RPMI7951 (cell line): ENCODE measurements at regions not wholly inside any gene's neighbourhood (a gene's known extent, or its start where the extent isn't known, plus 50 kb on each side); places are given as distances from the start of the nearest gene placed in this dataset.
"Not testable (repeated sequence)": the region's sequence is repeated elsewhere in the genome, so short reads cannot be mapped to it uniquely, and the experiment has no call there.

ENCODE experiments used
- DNase-seq: peaks from one replicate; pipeline ENCODE4 v3.0.0-alpha.2; 2012; ENCODE audit warnings: low read depth

- no peak for DNase-seq
Observed at GRCh38 chr19:32032561-32032960, 312.8 kb upstream of the ZNF507 start.

GRCh38 chr19:32035626-32036025, 309.8 kb upstream of the ZNF507 start:
- no peak for DNase-seq

DNA sequence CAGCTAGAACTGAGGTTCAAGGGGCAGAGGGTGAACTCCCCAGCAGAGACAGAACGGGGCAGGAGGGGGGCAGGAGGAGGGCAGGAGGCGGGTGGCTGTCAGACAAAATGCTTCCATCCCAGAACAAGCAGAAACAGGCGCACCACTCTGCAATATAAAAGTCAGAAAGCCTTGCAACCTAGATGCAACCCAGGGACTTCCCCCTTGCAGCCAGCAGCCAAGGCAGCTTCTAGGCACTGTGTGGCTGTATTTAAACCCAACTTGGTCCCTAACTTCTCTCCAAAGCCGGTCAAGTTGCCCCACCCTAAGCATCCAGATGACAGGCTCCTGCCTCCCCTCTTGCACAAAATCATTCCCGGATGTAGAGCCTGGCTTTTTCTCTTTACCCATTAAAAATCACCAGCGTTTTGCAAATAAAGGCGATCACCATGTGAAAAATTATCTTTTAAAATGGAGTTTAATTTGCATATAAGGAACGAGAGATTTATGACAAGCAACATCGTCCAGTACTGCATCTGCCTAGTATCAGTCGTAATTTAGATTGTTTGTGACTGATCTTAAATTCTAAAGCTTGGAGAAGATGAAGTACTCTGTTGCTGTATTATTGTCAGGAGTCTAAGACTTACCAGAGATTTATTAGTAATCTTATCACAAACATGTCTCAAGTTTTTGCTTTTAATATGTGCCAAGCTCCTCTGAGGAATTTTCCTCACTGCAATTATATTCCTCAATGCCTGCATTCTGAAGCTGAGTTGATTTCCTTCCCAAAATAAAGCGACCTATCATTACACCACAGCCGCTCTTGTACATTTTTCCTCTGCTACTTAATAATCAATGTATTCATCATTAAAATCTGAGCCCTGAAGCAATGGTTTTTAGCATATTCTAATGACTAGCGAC, 307.1 kb upstream of the ZNF507 start:
- DNase-seq: no peak

DNA sequence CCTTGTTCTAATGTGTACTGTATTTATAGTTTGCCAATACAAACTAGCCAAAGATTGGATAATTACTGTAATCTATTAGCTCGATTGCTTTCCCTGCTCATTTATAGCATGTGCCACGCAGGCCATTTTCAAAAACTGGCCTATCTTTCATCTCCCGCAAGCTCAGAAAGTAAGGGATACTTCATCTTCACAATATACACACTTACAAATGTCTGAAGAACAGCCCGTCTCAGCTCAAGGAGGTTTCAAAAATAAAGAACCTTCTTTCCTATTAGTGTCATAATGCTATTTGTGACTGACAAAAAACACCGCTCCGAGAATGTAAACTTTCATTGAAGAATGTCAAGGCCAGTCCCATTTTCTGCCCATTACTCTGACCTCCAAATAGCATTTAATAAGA, 306.4 kb upstream of the ZNF507 start:
- no peak for DNase-seq

DNA sequence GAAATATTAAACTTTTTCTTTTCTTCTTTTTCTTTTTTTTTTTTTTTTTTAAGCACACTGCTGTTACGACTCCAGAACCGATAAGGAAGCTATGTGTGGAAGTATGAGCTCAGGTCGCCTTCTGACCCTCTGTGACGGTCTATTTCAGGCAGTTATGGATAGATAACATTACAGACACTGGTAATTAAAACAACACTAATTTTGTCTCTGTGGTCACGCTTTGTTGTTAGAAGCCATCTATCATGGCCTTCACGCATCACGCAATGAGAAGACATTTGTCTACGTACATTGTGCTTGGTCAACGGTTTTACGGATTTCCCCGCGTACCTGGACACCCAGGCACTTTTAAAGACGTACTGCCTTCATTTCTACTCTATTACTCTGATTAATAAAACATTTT, 306.0 kb upstream of the ZNF507 start:
- no peak for DNase-seq

GRCh38 chr19:32040236-32040635, 305.2 kb upstream of the ZNF507 start:
- DNase-seq: no peak

GRCh38 chr19:32041681-32042292, 303.6 kb upstream of the ZNF507 start:
- DNase-seq: peak; percentile 12

GRCh38 chr19:32047788-32048187, 297.6 kb upstream of the ZNF507 start:
- no peak for DNase-seq

DNA sequence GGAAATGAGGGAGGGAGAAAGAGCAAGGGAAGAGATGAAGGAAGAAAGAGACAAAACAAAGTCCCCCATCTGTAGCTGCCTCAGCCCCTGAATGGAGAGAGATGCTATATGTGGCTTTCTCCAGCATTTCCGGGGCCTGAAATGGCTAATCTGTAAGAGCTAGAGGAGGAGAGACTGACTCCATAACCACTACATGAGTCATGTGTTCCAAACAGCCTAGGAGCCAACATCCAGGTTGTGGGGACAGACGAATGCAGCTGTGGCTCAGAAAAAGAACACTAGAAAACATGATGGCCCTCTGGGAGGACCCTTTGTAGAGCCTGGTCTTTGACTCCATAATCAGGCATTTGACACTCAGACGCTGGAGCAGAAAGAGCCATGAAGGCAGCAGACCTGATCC, 292.0 kb upstream of the ZNF507 start:
- peak; percentile 5 for DNase-seq

GRCh38 chr19:32053861-32054260, 291.5 kb upstream of the ZNF507 start:
- DNase-seq: no peak

DNA sequence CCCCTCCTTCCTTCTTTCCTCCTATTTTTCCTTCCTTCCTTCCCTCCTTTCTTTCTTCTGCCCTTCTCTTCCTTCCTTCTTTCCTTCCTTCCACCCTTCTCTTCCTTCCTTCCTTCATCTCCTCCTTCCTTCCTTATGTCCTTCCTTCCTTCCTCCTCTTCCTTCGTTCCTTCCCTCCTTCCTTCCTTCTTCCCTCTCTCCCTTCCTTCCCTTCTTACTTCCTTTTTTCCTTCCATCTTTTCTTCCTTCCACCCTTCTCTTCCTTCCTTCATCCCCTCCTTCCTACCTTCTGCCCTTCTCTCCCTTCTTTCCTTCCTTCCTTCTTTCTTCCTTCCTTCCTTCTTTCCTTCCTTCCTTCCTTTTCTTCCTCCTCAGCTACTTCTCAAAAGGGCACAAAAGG, 287.3 kb upstream of the ZNF507 start:
- DNase-seq: no peak

- peak; percentile 4 for DNase-seq
Observed at GRCh38 chr19:32061315-32061714, 284.1 kb upstream of the ZNF507 start.

DNA sequence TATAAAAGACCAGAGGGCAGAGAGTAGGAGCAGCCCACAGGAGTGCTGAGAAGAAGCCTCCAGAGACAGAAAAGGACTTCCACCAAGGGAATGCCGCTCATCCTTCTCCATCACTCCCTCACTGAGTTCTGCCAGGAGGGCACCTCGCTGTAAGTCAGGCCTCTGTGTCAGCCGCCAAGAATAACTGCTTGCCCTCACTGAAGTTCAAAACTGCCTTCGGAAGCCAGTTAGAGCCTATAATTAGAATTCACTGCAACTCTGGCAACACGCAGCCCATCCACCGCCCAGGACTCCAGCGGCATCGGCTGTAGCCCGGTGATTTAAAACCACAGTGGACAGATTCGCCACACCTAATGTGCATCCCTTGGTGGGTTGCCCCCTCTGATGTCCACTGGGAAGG, 281.8 kb upstream of the ZNF507 start:
- no peak for DNase-seq

DNA sequence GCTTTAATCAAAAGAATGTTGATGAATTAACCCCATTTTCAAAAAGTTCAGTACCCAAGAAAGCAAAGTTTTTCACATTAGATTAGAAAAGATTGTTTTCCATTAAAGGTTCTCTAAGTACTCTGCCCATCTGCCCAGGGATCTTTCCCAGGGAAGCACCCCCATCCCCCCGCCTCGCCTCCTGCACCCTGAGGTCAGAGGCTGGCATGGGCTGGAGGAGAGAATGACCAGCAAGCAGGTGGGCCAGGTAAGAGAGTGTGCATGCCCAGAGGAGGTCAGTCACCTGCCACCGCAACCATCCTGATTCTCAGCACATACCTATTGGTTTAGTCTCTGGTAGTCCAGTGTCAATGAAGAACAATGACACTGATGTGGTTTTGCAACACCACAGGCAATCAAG, 279.4 kb upstream of the ZNF507 start:
- DNase-seq: no peak

DNA sequence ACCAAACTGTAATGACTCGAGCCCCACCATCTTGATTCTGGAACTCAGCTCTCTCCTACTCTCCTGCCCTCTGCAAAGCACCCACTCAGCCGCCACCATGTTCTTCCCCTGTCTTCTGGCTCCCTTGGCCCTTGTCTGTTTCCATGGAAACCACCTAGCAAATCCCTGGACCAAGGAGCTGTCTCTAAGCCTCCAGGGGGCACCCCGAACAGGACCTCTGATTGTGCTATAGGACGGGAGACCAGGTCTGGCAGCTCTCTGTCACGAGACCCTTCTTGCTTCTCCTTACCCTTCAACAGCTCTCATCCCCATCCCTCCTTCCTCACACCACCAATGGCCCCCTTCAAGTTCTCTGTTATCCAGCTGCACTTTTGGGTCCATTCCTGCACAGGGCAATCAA, 277.7 kb upstream of the ZNF507 start:
- DNase-seq: no peak

DNA sequence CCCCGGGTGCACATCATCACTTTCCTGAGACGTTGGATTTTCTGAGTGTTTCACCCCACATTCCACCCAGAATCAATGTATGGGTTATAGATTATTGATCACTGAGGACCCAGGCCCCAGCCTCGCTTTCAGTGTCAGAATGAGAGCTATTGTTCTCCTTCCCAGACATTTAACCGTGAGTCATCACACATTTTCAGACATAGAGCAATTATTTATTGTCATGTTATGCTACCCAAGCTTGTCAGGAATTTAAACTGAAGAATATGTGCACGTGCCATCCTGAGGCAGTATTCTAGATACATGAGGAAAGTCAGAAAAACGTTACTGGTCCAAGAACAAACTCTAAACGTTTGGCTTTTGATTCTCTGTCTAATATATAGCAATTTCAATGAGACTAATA, 276.6 kb upstream of the ZNF507 start:
- DNase-seq: no peak

GRCh38 chr19:32070101-32070500, 275.3 kb upstream of the ZNF507 start:
- DNase-seq: no peak

- DNase-seq: no peak
Observed at GRCh38 chr19:32082028-32082427, 263.4 kb upstream of the ZNF507 start.

GRCh38 chr19:32084756-32085363, 260.6 kb upstream of the ZNF507 start:
- DNase-seq: not testable (repeated sequence)

- no peak for DNase-seq
Observed at GRCh38 chr19:32091241-32091640, 254.2 kb upstream of the ZNF507 start.

GRCh38 chr19:32097011-32097410, 248.4 kb upstream of the ZNF507 start:
- no peak for DNase-seq

DNA sequence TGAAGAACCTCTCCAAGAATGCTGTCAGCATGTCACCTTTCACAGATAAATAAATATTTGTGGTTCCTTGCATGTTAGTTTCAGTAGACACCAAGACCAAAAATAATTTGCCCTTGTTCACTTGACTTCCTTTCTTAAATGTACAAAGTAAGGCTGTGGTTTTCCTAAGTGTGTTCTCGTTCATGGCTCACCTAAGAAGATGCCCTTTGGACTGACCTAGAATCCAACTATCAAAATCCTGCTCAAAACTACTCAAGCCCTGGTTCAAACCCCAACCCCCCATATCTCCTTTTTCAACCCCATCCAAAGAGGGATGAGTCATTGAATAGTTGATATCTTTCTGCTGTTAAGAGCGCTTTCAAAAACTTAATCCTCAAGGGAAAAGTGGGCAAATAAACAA, 247.8 kb upstream of the ZNF507 start:
- no peak for DNase-seq

GRCh38 chr19:32098968-32099367, 246.4 kb upstream of the ZNF507 start:
- no peak for DNase-seq
